GM21423 (cell line): ENCODE measurements at regions not wholly inside any gene's neighbourhood (a gene's known extent, or its start where the extent isn't known, plus 50 kb on each side); places are given as distances from the start of the nearest gene placed in this dataset.

Experiments used
- ATAC-seq: cut with Tn5 transposase; IDR thresholded peaks from one replicate; pipeline ENCODE4 v1.9.1; 2021; ENCODE audit warnings: mild to moderate bottlenecking, moderate library complexity; ENCODE audit not compliant: unreplicated experiment

GRCh38 chrX:30156880-30157560 is 58.3 kb upstream of the MAGEB2 start:
- ATAC-seq: no peak

- no peak for ATAC-seq
Measured at GRCh38 chrX:30161043-30161442, 54.3 kb upstream of the MAGEB2 start.
